Activated CD8-positive, alpha-beta memory T cell treated with anti-CD3 and anti-CD28 coated beads, Interleukin-2, amount 10 ng/mL, durations not matched to agents 7 days and 5 days (primary cell): ENCODE measurements at regions not wholly inside any gene's neighbourhood (a gene's known extent, or its start where the extent isn't known, plus 50 kb on each side); places are given as distances from the start of the nearest gene placed in this dataset.
"Not testable (repeated sequence)": the region's sequence is repeated elsewhere in the genome, so short reads cannot be mapped to it uniquely, and the experiment has no call there.

Experiments used
- ATAC-seq: fragments of 150-1000 bp; cut with Tn5 transposase; one replicate; pipeline ENCODE4 v1.10.0; 2021; ENCODE audit warnings: moderate library complexity
- CTCF ChIA-PET: fragments of 350-600 bp; sonication (Branson Sonifier 250); formaldehyde crosslinking; loops from one replicate; lab custom pipeline; 2021; ENCODE audit warnings: antibody characterized with exemption; lab: Charles Lee
- DNase-seq: peaks from one replicate; pipeline ENCODE4 v3.0.0-alpha.2; 2020
- H3K27ac Mint-ChIP-seq: one replicate; pipeline ENCODE4 v1.8.0; 2021; ENCODE audit warnings: mild to moderate bottlenecking, mixed read lengths
- H3K27me3 Mint-ChIP-seq: one replicate; pipeline ENCODE4 v1.8.0; 2021; ENCODE audit warnings: mixed read lengths
- H3K36me3 Mint-ChIP-seq: one replicate; pipeline ENCODE4 v1.8.0; 2021; ENCODE audit warnings: mild to moderate bottlenecking, mixed read lengths
- H3K4me1 Mint-ChIP-seq: one replicate; pipeline ENCODE4 v1.8.0; 2021; ENCODE audit warnings: mixed read lengths
- H3K4me3 Mint-ChIP-seq: one replicate; pipeline ENCODE4 v1.8.0; 2021; ENCODE audit warnings: mild to moderate bottlenecking, moderate library complexity, mixed read lengths
- H3K9me3 Mint-ChIP-seq: one replicate; pipeline ENCODE4 v1.8.0; 2022; ENCODE audit warnings: low read depth, mixed read lengths

- Mint-ChIP-seq H3K4me1 (no peaks in the 10 kb centered on the region), H3K27ac (no peak overlapping the region), H3K27me3 (peaks cover 7% of the 10 kb centered on the region), H3K36me3 (no peaks in the 10 kb centered on the region), H3K9me3 (no peaks in the 10 kb centered on the region), H3K4me3 (no peak overlapping the region)
- DNase-seq (no peak), ATAC-seq (no peak)
- CTCF ChIA-PET = no interaction called here
These were observed 53.0 kb upstream of the ST3GAL6 start for GRCh38 chr3:98710067-98710659.

DNA sequence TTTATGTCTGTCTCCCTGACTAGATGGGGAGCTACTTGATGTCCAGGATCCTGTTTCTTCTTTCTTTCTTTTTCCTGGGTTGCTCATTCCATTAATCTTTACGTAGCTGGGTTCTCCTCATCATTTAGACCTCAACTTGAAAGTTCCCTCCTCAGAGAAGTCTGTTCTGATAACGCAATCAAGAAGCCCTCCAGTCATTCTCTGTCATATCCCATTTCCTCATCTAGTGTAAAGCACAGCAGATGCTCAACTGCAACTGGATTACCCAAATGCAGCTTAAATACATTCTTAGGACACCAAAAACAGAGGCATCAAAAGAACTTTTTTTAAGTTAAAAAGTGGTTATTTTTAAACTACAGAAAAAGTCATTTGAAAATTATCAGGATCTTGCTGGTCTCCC, 51.7 kb upstream of the ST3GAL6 start:
- Mint-ChIP-seq H3K36me3 (no peaks in the 10 kb centered on the region), H3K4me3 (no peak overlapping the region), H3K9me3 (no peaks in the 10 kb centered on the region), H3K27ac (no peak overlapping the region), H3K4me1 (no peaks in the 10 kb centered on the region), H3K27me3 (peaks cover 7% of the 10 kb centered on the region)
- no peak for ATAC-seq
- CTCF ChIA-PET = no interaction called here
- DNase-seq = no peak

DNA sequence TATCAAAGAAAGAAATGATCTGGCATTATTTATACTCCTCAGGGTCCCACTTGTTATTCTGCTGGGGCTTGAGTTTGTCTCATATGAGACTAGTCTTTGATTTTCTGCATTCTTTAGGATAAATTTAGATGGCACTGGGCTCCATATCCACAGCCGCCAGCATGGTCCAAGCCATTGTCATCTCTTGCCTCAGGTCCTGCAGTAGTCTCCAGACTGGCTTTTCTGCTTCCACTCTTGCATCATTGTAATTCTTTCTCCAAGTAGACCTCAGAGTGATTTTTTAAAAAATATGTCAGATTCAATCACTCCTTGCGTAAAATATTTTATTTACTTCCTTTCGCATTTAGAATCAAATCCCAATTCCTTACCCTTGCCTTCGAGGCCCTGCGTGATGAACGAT, 50.4 kb upstream of the ST3GAL6 start:
- peaks cover 7% of the 10 kb centered on the region for H3K27me3 Mint-ChIP-seq
- no peak for ATAC-seq
- no peaks in the 10 kb centered on the region for H3K36me3 Mint-ChIP-seq
- H3K27ac Mint-ChIP-seq = no peak overlapping the region
- DNase-seq = no peak
- CTCF ChIA-PET = no interaction called here
- H3K9me3 Mint-ChIP-seq = no peaks in the 10 kb centered on the region
- H3K4me3 Mint-ChIP-seq = no peak overlapping the region
- no peaks in the 10 kb centered on the region for H3K4me1 Mint-ChIP-seq

GRCh38 chr3:98713332-98713731, 49.8 kb upstream of the ST3GAL6 start:
- H3K4me3 Mint-ChIP-seq, H3K27me3 Mint-ChIP-seq, H3K36me3 Mint-ChIP-seq, H3K4me1 Mint-ChIP-seq, H3K27ac Mint-ChIP-seq, ATAC-seq, H3K9me3 Mint-ChIP-seq, CTCF ChIA-PET, DNase-seq: not testable (repeated sequence)
